Peyer's patch (tissue), 4 donors: ENCODE measurements at regions not wholly inside any gene's neighbourhood (a gene's known extent, or its start where the extent isn't known, plus 50 kb on each side); places are given as distances from the start of the nearest gene placed in this dataset.

Experiments
- DNase-seq, 3 donors: peaks; one replicate each; pipeline ENCODE4 v3.0.0-alpha.2; 2017 to 2019
- H3K27ac ChIP-seq, 4 donors: fragments of 200-600 bp; sonication (generic); one replicate each; pipeline ENCODE4 v1.5.1; 2016 to 2019
- H3K27me3 ChIP-seq, 2 donors: fragments of 200-600 bp; sonication (generic); one replicate each; pipeline ENCODE4 v1.5.1; 2019
- H3K36me3 ChIP-seq, 3 donors: fragments of 200-600 bp; sonication (generic); one replicate each; pipeline ENCODE4 v1.5.1; 2016 to 2019
- H3K4me1 ChIP-seq, 4 donors: fragments of 200-600 bp; sonication (generic); one replicate each; pipeline ENCODE4 v1.5.1; 2016 to 2019
- H3K4me3 ChIP-seq, 4 donors: fragments of 200-600 bp; sonication (generic); 1 replicate in 3 of 4; 2 replicates in 1 of 4; pipeline ENCODE4 v1.5.1; 2016 to 2019; ENCODE audit warnings: mild to moderate bottlenecking in 1 of 4
- H3K9me3 ChIP-seq, 4 donors: fragments of 200-600 bp; sonication (generic); one replicate each; pipeline ENCODE4 v1.5.1; 2016 to 2019; ENCODE audit warnings: mild to moderate bottlenecking in 1 of 4
- CTCF ChIP-seq, 6 experiments: fragments of 450-650 bp in 4 of 6; fragments of 200-600 bp in 2 of 6; sonication (generic) in 1 of 6; IDR thresholded peaks; one replicate each; pipeline ENCODE4 v1.5.1; 2017 to 2019; ENCODE audit warnings: antibody characterized with exemption in 6 of 6, mild to moderate bottlenecking in 3 of 6, moderate library complexity in 1 of 6
- POLR2A ChIP-seq, 2 donors: fragments of 450-650 bp; IDR thresholded peaks; one replicate each; pipeline ENCODE4 v1.5.1; 2017; ENCODE audit warnings: antibody characterized with exemption in 2 of 2, mild to moderate bottlenecking in 2 of 2, moderate library complexity in 2 of 2

- Histone ChIP-seq H3K4me3 (no peak overlapping the region), H3K27me3 (no peaks in the 10 kb centered on the region), H3K4me1 (peaks cover 0 to 20% (median 0%) of the 10 kb centered on the region in 4 donors), H3K9me3 (no peaks in the 10 kb centered on the region), H3K36me3 (no peaks in the 10 kb centered on the region), H3K27ac (no peak overlapping the region)
- no peak for TF ChIP-seq POLR2A (IDR thresholded peaks at IDR 0.05)
- DNase-seq, result no peak
Measured at GRCh38 chr4:128597500-128597899, 212.0 kb upstream of the JADE1 start.

- DNase-seq, result no peak
- H3K4me1 ChIP-seq, result peaks cover 0 to 20% (median 0%) of the 10 kb centered on the region in 4 donors
- no peak overlapping the region for H3K4me3 ChIP-seq
- no peak overlapping the region for H3K27ac ChIP-seq
- TF ChIP-seq CTCF (IDR thresholded peaks at IDR 0.05) (no peak), POLR2A (IDR thresholded peaks at IDR 0.05) (no peak)
- H3K9me3 ChIP-seq, result no peaks in the 10 kb centered on the region
- no peaks in the 10 kb centered on the region for H3K27me3 ChIP-seq
- H3K36me3 ChIP-seq, result no peaks in the 10 kb centered on the region
Measured at GRCh38 chr4:128596853-128597252, 212.6 kb upstream of the JADE1 start.

GRCh38 chr4:128596115-128596514 lies 213.4 kb upstream of the JADE1 start:
- Histone ChIP-seq H3K9me3 (no peaks in the 10 kb centered on the region), H3K4me3 (no peak overlapping the region), H3K36me3 (no peaks in the 10 kb centered on the region), H3K4me1 (peaks cover 0 to 14% (median 0%) of the 10 kb centered on the region in 4 donors), H3K27ac (no peak overlapping the region), H3K27me3 (no peaks in the 10 kb centered on the region)
- no peak for TF ChIP-seq POLR2A (IDR thresholded peaks at IDR 0.05)
- no peak for TF ChIP-seq CTCF (IDR thresholded peaks at IDR 0.05)
- DNase-seq, result no peak

GRCh38 chr4:128591482-128591881 lies 218.0 kb upstream of the JADE1 start:
- no peak for DNase-seq
- TF ChIP-seq POLR2A (IDR thresholded peaks at IDR 0.05), result no peak
- H3K4me3 ChIP-seq, result no peak overlapping the region
- H3K27me3 ChIP-seq, result no peaks in the 10 kb centered on the region
- no peaks in the 10 kb centered on the region for H3K9me3 ChIP-seq
- no peak overlapping the region for H3K27ac ChIP-seq
- H3K36me3 ChIP-seq, result no peaks in the 10 kb centered on the region
- H3K4me1 ChIP-seq, result no peaks in the 10 kb centered on the region

- no peak overlapping the region for H3K4me3 ChIP-seq
- TF ChIP-seq POLR2A (IDR thresholded peaks at IDR 0.05), result no peak
- TF ChIP-seq CTCF (IDR thresholded peaks at IDR 0.05), result no peak
- H3K36me3 ChIP-seq, result no peaks in the 10 kb centered on the region
- DNase-seq, result no peak
- H3K9me3 ChIP-seq, result no peaks in the 10 kb centered on the region
- no peaks in the 10 kb centered on the region for H3K4me1 ChIP-seq
- no peaks in the 10 kb centered on the region for H3K27me3 ChIP-seq
- H3K27ac ChIP-seq, result no peak overlapping the region
Measured at GRCh38 chr4:128590773-128591172, 218.7 kb upstream of the JADE1 start.

- Histone ChIP-seq H3K9me3 (no peaks in the 10 kb centered on the region), H3K27ac (no peak overlapping the region), H3K27me3 (no peaks in the 10 kb centered on the region), H3K36me3 (no peaks in the 10 kb centered on the region), H3K4me1 (no peaks in the 10 kb centered on the region), H3K4me3 (no peak overlapping the region)
- no peak for DNase-seq
- TF ChIP-seq CTCF (IDR thresholded peaks at IDR 0.05) (no peak), POLR2A (IDR thresholded peaks at IDR 0.05) (no peak)
Measured at GRCh38 chr4:128590034-128590740, 219.3 kb upstream of the JADE1 start.
